ENCODE measurements at regions not wholly inside any gene's neighbourhood (a gene's known extent, or its start where the extent isn't known, plus 50 kb on each side); places are given as distances from the start of the nearest gene placed in this dataset.
"Not testable (repeated sequence)": the region's sequence is repeated elsewhere in the genome, so short reads cannot be mapped to it uniquely, and the experiment has no call there.

DNA sequence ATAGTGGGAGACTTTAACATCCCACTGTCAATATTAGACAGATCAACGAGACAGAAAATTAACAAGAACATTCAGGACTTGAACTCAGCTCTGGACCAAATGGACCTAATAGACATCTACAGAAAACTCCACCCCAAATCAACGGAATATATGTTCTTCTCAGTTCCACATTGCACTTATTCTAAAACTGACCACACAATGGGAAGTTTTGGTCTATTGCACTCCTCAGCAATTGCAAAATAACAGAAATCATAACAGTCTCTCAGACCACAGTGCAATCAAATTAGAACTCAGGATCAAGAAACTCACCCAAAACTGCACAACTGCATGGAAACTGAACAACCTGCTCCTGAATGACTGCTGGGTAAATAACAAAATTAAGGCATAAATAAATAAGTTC, 449.9 kb upstream of the FANCL start:
- TF ChIP-seq, protein P1, sequence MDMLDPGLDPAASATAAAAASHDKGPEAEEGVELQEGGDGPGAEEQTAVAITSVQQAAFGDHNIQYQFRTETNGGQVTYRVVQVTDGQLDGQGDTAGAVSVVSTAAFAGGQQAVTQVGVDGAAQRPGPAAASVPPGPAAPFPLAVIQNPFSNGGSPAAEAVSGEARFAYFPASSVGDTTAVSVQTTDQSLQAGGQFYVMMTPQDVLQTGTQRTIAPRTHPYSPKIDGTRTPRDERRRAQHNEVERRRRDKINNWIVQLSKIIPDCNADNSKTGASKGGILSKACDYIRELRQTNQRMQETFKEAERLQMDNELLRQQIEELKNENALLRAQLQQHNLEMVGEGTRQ (IDR thresholded peaks at IDR 0.05; ENCODE audit: borderline replicate concordance, low read depth, low read length), result not testable (repeated sequence)
- not testable (repeated sequence) for TF ChIP-seq POLR2AphosphoS5 (IDR thresholded peaks at IDR 0.05; ENCODE audit: low read length); PAX5 (IDR thresholded peaks at IDR 0.05; ENCODE audit: borderline replicate concordance, low read depth, low read length); KDM1A (IDR thresholded peaks at IDR 0.05; ENCODE audit: borderline replicate concordance); CHD2 (IDR thresholded peaks at IDR 0.05; ENCODE audit: borderline replicate concordance, low read depth, low read length); POLR2A (IDR thresholded peaks at IDR 0.05; ENCODE audit: low read depth, low read length); ATF2 (IDR thresholded peaks at IDR 0.05; ENCODE audit: low read length); CBX5 (IDR thresholded peaks at IDR 0.05; ENCODE audit: low read depth); TCF12 (IDR thresholded peaks at IDR 0.05; ENCODE audit: low read depth, low read length)
- TF ChIP-seq, protein P2, sequence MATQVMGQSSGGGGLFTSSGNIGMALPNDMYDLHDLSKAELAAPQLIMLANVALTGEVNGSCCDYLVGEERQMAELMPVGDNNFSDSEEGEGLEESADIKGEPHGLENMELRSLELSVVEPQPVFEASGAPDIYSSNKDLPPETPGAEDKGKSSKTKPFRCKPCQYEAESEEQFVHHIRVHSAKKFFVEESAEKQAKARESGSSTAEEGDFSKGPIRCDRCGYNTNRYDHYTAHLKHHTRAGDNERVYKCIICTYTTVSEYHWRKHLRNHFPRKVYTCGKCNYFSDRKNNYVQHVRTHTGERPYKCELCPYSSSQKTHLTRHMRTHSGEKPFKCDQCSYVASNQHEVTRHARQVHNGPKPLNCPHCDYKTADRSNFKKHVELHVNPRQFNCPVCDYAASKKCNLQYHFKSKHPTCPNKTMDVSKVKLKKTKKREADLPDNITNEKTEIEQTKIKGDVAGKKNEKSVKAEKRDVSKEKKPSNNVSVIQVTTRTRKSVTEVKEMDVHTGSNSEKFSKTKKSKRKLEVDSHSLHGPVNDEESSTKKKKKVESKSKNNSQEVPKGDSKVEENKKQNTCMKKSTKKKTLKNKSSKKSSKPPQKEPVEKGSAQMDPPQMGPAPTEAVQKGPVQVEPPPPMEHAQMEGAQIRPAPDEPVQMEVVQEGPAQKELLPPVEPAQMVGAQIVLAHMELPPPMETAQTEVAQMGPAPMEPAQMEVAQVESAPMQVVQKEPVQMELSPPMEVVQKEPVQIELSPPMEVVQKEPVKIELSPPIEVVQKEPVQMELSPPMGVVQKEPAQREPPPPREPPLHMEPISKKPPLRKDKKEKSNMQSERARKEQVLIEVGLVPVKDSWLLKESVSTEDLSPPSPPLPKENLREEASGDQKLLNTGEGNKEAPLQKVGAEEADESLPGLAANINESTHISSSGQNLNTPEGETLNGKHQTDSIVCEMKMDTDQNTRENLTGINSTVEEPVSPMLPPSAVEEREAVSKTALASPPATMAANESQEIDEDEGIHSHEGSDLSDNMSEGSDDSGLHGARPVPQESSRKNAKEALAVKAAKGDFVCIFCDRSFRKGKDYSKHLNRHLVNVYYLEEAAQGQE (IDR thresholded peaks at IDR 0.05; ENCODE audit: low read depth, low read length), result not testable (repeated sequence)

All from GM12878 (cell line).